ENCODE measurements at regions not wholly inside any gene's neighbourhood (a gene's known extent, or its start where the extent isn't known, plus 50 kb on each side); places are given as distances from the start of the nearest gene placed in this dataset.

- H2BK5ac ChIP-seq (ENCODE audit: insufficient read length, low read length): no peak overlapping the region
- no peak overlapping the region for H3K4me2 ChIP-seq (ENCODE audit: insufficient read depth, insufficient read length, low read length)
- peaks cover 2% of the 10 kb centered on the region; the same call in 1 of the 2 replicates for H3K4me1 ChIP-seq (ENCODE audit: insufficient read depth, low read length)
- no peak overlapping the region for H4K91ac ChIP-seq (ENCODE audit: insufficient read length, low read depth, low read length)
- no peak overlapping the region for H2BK20ac ChIP-seq (ENCODE audit: low read depth, low read length, poor library complexity, severe bottlenecking)
- no peak overlapping the region for H2BK15ac ChIP-seq (ENCODE audit: low read depth, low read length)
- no peak overlapping the region for H3K9ac ChIP-seq (ENCODE audit: extremely low read depth, insufficient read length, low read length)
- H3K9me3 Mint-ChIP-seq: no peaks in the 10 kb centered on the region
- H2AK5ac ChIP-seq (ENCODE audit: insufficient read length, low read length): no peak overlapping the region
- no peak overlapping the region for H3T11ph ChIP-seq (ENCODE audit: low read length)
- H3K79me2 ChIP-seq (ENCODE audit: insufficient read depth, low read length): no peaks in the 10 kb centered on the region
- H3K4me3 Mint-ChIP-seq: no peak overlapping the region
- H3K23ac ChIP-seq (ENCODE audit: insufficient read length, low read depth, low read length): no peak overlapping the region
- DNase-seq: no peak
- H3K27ac ChIP-seq (ENCODE audit: insufficient read length, low read depth, low read length): no peak overlapping the region
- H3K27me3 ChIP-seq (ENCODE audit: insufficient read depth, low read length): no peaks in the 10 kb centered on the region
- no peaks in the 10 kb centered on the region for H4K20me1 ChIP-seq (ENCODE audit: control insufficient read depth, insufficient read depth, insufficient read length)
- no peak overlapping the region for H2BK12ac ChIP-seq (ENCODE audit: insufficient read length, low read depth, low read length)
- no peaks in the 10 kb centered on the region for H3K9me3 ChIP-seq (ENCODE audit: control insufficient read depth, low read depth, low read length)
- TF ChIP-seq CTCF (conservative IDR thresholded peaks at IDR 0.05): no peak
- H2BK120ac ChIP-seq (ENCODE audit: low read depth, low read length, poor library complexity, severe bottlenecking): no peak overlapping the region
- H4K8ac ChIP-seq (replicated peaks; ENCODE audit: insufficient read length, low read depth, low read length): no peak overlapping the region
- H3K14ac ChIP-seq (ENCODE audit: insufficient read depth, low read length): no peak overlapping the region
- no peak overlapping the region for H4K5ac ChIP-seq (ENCODE audit: insufficient read length, low read depth, low read length)
- H2AFZ ChIP-seq (ENCODE audit: low read length): no peak overlapping the region
- no peaks in the 10 kb centered on the region for H3K23me2 ChIP-seq (ENCODE audit: insufficient read length, low read depth, low read length, poor library complexity, severe bottlenecking)
- H3K56ac ChIP-seq (ENCODE audit: insufficient read length, low read depth, low read length): no peak overlapping the region
- no peak overlapping the region for H3K18ac ChIP-seq (ENCODE audit: insufficient read length, low read depth, low read length)
- H3K4me1 Mint-ChIP-seq: peaks cover 3% of the 10 kb centered on the region in 2 experiments; a peak in 2 of 4 replicates
- no peaks in the 10 kb centered on the region for H3K27me3 Mint-ChIP-seq (ENCODE audit: low read depth)
- H3K27ac Mint-ChIP-seq: no peak overlapping the region
- no peak overlapping the region for H3K4ac ChIP-seq (ENCODE audit: low read depth, low read length)
- no peaks in the 10 kb centered on the region; a peak in 1 of 7 replicates for H3K36me3 Mint-ChIP-seq (ENCODE audit: insufficient read depth in 1 of 3, low read depth in 3 of 3)
- no peaks in the 10 kb centered on the region for H3K79me1 ChIP-seq (ENCODE audit: insufficient read depth, low read depth, low read length, poor library complexity, severe bottlenecking)
Observed at GRCh38 chr1:239049571-239049970, 336.8 kb upstream of the CHRM3 start.
